ENCODE measurements at regions not wholly inside any gene's neighbourhood (a gene's known extent, or its start where the extent isn't known, plus 50 kb on each side); places are given as distances from the start of the nearest gene placed in this dataset.

DNA sequence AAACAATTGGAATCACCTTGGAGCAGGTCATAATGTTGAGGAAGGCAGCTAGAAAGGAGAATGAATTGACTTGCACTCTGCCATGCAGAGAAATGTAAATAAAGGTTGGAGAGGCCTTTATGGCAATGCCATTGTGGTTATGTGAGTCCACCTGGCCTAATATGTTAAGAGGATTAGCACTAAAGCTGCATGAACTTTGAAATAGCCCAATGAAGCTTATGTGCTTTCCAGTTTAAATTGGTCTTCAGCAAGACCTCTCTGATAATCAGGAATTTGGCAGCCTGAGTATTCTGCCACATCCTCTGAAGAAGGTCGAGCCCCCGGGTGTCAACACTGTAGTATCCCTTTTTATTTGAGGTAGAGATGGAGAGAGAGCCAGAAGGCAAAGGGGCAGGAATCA, 464.9 kb downstream of the CDH2 start:
- Mint-ChIP-seq H3K27ac (ENCODE audit: unreplicated experiment) (peak overlapping the region; percentile 66), H3K36me3 (ENCODE audit: unreplicated experiment) (peaks cover 3% of the 10 kb centered on the region), H3K9me3 (ENCODE audit: unreplicated experiment) (peaks cover 7% of the 10 kb centered on the region), H3K4me3 (ENCODE audit: unreplicated experiment) (no peak overlapping the region), H3K4me1 (ENCODE audit: unreplicated experiment) (peaks cover 49% of the 10 kb centered on the region), H3K27me3 (ENCODE audit: unreplicated experiment) (no peaks in the 10 kb centered on the region)
- no peak for TF ChIP-seq CTCF (IDR thresholded peaks at IDR 0.05)
- DNase-seq (ENCODE audit: extremely low spot score, unreplicated experiment), result no peak

GRCh38 chr18:27711382-27711781, 465.5 kb downstream of the CDH2 start:
- DNase-seq (ENCODE audit: extremely low spot score, unreplicated experiment), result no peak
- no peak for TF ChIP-seq CTCF (IDR thresholded peaks at IDR 0.05)
- H3K27me3 Mint-ChIP-seq (ENCODE audit: unreplicated experiment), result no peaks in the 10 kb centered on the region
- no peak overlapping the region for H3K4me3 Mint-ChIP-seq (ENCODE audit: unreplicated experiment)
- no peak overlapping the region for H3K27ac Mint-ChIP-seq (ENCODE audit: unreplicated experiment)
- H3K36me3 Mint-ChIP-seq (ENCODE audit: unreplicated experiment), result peaks cover 3% of the 10 kb centered on the region
- peaks cover 45% of the 10 kb centered on the region for H3K4me1 Mint-ChIP-seq (ENCODE audit: unreplicated experiment)
- peaks cover 10% of the 10 kb centered on the region for H3K9me3 Mint-ChIP-seq (ENCODE audit: unreplicated experiment)

DNA sequence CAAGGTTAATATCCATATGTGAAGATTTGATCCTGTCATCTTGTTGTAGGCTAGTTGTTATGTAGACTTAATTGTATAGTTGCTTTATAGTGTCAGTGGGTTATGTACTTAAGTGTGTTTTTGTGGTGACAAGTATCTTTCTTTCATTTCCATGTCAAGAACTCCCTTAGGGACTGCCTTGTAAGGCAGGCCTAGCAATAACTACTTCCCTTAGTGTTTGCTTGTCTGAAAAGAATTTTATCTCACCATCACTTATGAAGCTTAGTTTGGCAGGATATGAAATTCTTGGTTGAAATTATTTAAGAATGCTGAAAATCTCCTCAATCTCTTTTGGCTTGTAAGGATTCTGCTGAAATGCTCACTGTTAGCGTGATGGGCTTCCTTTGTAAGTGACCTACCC, 467.6 kb downstream of the CDH2 start:
- DNase-seq (ENCODE audit: extremely low spot score, unreplicated experiment), result no peak
- Mint-ChIP-seq H3K4me1 (ENCODE audit: unreplicated experiment) (peaks cover 35% of the 10 kb centered on the region), H3K27ac (ENCODE audit: unreplicated experiment) (no peak overlapping the region), H3K4me3 (ENCODE audit: unreplicated experiment) (no peak overlapping the region), H3K36me3 (ENCODE audit: unreplicated experiment) (peaks cover 3% of the 10 kb centered on the region), H3K27me3 (ENCODE audit: unreplicated experiment) (no peaks in the 10 kb centered on the region), H3K9me3 (ENCODE audit: unreplicated experiment) (peaks cover 10% of the 10 kb centered on the region)
- no peak for TF ChIP-seq CTCF (IDR thresholded peaks at IDR 0.05)

DNA sequence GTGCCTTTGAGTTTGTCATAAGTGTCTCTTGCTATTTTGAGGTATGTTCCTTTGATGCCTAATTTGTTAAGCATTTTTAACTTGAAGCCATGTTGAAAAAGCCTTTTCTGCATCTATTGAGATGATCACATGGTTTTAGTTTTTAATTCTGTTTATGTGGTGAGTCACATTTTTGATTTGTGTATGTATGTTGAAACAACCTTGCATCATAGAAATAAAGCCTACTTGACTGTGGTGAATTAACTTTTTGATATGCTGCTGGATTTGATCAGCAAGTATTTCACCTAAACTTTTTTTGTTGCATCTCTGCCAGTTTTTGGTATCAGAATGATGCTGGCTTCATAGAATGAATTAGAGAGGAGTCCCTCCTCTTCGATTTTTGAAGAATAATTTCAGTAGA, 469.7 kb downstream of the CDH2 start:
- Mint-ChIP-seq H3K27ac (ENCODE audit: unreplicated experiment) (no peak overlapping the region), H3K4me1 (ENCODE audit: unreplicated experiment) (peaks cover 14% of the 10 kb centered on the region), H3K36me3 (ENCODE audit: unreplicated experiment) (peaks cover 3% of the 10 kb centered on the region), H3K4me3 (ENCODE audit: unreplicated experiment) (no peak overlapping the region), H3K27me3 (ENCODE audit: unreplicated experiment) (no peaks in the 10 kb centered on the region), H3K9me3 (ENCODE audit: unreplicated experiment) (peaks cover 10% of the 10 kb centered on the region)
- no peak for TF ChIP-seq CTCF (IDR thresholded peaks at IDR 0.05)
- DNase-seq (ENCODE audit: extremely low spot score, unreplicated experiment), result no peak

GRCh38 chr18:27704736-27705361, 472.1 kb downstream of the CDH2 start:
- Mint-ChIP-seq H3K36me3 (ENCODE audit: unreplicated experiment) (peaks cover 3% of the 10 kb centered on the region), H3K27ac (ENCODE audit: unreplicated experiment) (no peak overlapping the region), H3K4me1 (ENCODE audit: unreplicated experiment) (peaks cover 2% of the 10 kb centered on the region), H3K9me3 (ENCODE audit: unreplicated experiment) (peaks cover 10% of the 10 kb centered on the region), H3K4me3 (ENCODE audit: unreplicated experiment) (no peak overlapping the region), H3K27me3 (ENCODE audit: unreplicated experiment) (no peaks in the 10 kb centered on the region)
- DNase-seq (ENCODE audit: extremely low spot score, unreplicated experiment), result no peak
- no peak for TF ChIP-seq CTCF (IDR thresholded peaks at IDR 0.05)

Data from osteocyte (in vitro differentiated cells).